ENCODE measurements at regions not wholly inside any gene's neighbourhood (a gene's known extent, or its start where the extent isn't known, plus 50 kb on each side); places are given as distances from the start of the nearest gene placed in this dataset.

GRCh38 chr2:172239944-172240590, 137.4 kb upstream of the DLX2 start:
- intact Hi-C loops (cut with DNase I, micrococcal nuclease), result no loop called here
- TF ChIP-seq, protein P1, sequence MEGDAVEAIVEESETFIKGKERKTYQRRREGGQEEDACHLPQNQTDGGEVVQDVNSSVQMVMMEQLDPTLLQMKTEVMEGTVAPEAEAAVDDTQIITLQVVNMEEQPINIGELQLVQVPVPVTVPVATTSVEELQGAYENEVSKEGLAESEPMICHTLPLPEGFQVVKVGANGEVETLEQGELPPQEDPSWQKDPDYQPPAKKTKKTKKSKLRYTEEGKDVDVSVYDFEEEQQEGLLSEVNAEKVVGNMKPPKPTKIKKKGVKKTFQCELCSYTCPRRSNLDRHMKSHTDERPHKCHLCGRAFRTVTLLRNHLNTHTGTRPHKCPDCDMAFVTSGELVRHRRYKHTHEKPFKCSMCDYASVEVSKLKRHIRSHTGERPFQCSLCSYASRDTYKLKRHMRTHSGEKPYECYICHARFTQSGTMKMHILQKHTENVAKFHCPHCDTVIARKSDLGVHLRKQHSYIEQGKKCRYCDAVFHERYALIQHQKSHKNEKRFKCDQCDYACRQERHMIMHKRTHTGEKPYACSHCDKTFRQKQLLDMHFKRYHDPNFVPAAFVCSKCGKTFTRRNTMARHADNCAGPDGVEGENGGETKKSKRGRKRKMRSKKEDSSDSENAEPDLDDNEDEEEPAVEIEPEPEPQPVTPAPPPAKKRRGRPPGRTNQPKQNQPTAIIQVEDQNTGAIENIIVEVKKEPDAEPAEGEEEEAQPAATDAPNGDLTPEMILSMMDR (IDR thresholded peaks at IDR 0.05), result no peak
- no peak overlapping the region for H3K4me3 ChIP-seq
- ATAC-seq (no peak), DNase-seq (no peak)
- peaks cover 12% of the 10 kb centered on the region for H3K4me1 ChIP-seq (ENCODE audit: low read depth)
- no peaks in the 10 kb centered on the region for H3K36me3 ChIP-seq (ENCODE audit: low read depth)
- no peaks in the 10 kb centered on the region for H3K9me3 ChIP-seq

- no peak for ATAC-seq
- intact Hi-C loops (cut with DNase I, micrococcal nuclease), result no loop called here
- TF ChIP-seq, protein P1 (IDR thresholded peaks at IDR 0.05), result no peak
Observed at GRCh38 chr2:172241222-172241621, 138.5 kb upstream of the DLX2 start.

DNA sequence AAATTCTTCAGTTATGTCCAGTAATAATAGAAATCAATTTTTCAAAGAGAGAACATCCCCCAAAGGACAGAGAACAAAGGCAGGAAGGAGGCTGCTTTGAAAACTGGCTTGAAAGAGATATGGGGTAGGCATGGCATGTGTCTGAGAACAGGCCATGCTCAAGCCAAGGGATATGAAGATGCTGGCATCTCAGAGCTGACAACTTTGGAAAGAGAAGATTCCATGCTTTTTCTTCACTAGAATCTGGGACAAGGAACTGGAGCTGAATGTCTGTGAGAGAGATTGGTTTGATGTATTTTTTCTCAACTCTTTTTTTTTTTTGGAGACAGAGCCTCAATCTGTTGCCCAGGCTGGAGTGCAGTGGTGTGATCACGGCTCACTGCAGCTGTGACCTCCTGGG, 139.8 kb upstream of the DLX2 start:
- intact Hi-C loops (cut with DNase I, micrococcal nuclease), result no loop called here
- TF ChIP-seq, protein P1 (IDR thresholded peaks at IDR 0.05), result no peak
- Histone ChIP-seq H3K9me3 (no peaks in the 10 kb centered on the region), H3K4me3 (no peak overlapping the region), H3K4me1 (ENCODE audit: low read depth) (no peaks in the 10 kb centered on the region), H3K36me3 (ENCODE audit: low read depth) (no peaks in the 10 kb centered on the region)
- DNase-seq, result no peak
- ATAC-seq, result no peak

More at GRCh38 chr2:172241222-172241621, 138.5 kb upstream of the DLX2 start:
- Histone ChIP-seq H3K4me3 (no peak overlapping the region), H3K36me3 (ENCODE audit: low read depth) (no peaks in the 10 kb centered on the region), H3K9me3 (no peaks in the 10 kb centered on the region), H3K4me1 (ENCODE audit: low read depth) (peaks cover under 1% of the 10 kb centered on the region)
- no peak for DNase-seq

DNA sequence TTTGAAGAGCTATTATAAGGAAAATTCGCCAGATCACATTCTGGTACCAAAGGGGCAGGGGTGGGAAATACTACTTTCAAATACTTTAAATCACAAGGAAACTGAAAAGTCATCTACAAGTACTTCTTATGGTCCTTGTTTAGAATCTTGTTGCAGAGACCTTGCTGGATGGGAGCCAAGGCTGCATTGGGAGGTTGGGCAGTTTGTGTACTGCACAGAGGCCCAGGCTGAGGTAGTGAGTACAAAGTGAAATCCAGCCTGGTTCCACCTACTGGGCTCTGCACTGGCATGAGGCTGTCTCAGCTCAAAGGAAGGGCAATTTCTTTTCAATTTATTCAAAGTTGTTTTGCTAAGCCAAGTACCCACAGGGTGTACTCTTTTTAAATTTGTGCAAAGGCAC, 140.3 kb upstream of the DLX2 start:
- peak; percentile 83 for ATAC-seq
- TF ChIP-seq, protein P1 (IDR thresholded peaks at IDR 0.05), result no peak
- peak in 2 of 3 donors; percentile 57 to 69 for DNase-seq
- no peak overlapping the region for H3K4me3 ChIP-seq
- intact Hi-C loops (cut with DNase I, micrococcal nuclease), result no loop called here
- H3K36me3 ChIP-seq (ENCODE audit: low read depth), result no peaks in the 10 kb centered on the region
- H3K4me1 ChIP-seq (ENCODE audit: low read depth), result no peaks in the 10 kb centered on the region
- H3K9me3 ChIP-seq, result no peaks in the 10 kb centered on the region

- DNase-seq, result no peak
- Histone ChIP-seq H3K4me1 (ENCODE audit: low read depth) (no peaks in the 10 kb centered on the region), H3K4me3 (no peak overlapping the region), H3K9me3 (no peaks in the 10 kb centered on the region), H3K36me3 (ENCODE audit: low read depth) (no peaks in the 10 kb centered on the region)
- intact Hi-C loops (cut with DNase I, micrococcal nuclease), result no loop called here
- no peak for ATAC-seq
- TF ChIP-seq, protein P1 (IDR thresholded peaks at IDR 0.05), result no peak
Observed at GRCh38 chr2:172244419-172245130, 141.9 kb upstream of the DLX2 start.

Measured in mucosa of descending colon (tissue), 3 donors.